ENCODE measurements at regions not wholly inside any gene's neighbourhood (a gene's known extent, or its start where the extent isn't known, plus 50 kb on each side); places are given as distances from the start of the nearest gene placed in this dataset.

DNA sequence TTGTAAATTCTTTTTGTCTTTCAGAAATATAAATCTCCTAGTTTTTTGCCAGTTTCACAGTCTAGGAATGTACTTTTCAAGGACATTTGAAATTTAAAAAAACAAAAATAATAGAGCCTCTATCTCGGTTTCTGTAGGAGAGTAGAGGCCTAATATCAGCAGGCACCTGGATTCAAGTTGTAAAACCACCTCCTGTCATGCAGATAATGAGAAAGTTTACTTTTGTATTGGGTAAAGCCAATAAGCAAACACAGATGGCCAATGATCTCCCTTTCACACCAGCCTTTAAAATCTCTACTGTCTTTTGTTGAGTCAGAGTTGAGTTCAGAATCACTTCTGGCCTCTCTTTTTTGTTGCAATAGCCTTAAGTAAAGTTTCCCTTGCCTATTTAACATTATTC is 1499.9 kb downstream of the PCDH18 start (continued):
- TF ChIP-seq, protein P1, sequence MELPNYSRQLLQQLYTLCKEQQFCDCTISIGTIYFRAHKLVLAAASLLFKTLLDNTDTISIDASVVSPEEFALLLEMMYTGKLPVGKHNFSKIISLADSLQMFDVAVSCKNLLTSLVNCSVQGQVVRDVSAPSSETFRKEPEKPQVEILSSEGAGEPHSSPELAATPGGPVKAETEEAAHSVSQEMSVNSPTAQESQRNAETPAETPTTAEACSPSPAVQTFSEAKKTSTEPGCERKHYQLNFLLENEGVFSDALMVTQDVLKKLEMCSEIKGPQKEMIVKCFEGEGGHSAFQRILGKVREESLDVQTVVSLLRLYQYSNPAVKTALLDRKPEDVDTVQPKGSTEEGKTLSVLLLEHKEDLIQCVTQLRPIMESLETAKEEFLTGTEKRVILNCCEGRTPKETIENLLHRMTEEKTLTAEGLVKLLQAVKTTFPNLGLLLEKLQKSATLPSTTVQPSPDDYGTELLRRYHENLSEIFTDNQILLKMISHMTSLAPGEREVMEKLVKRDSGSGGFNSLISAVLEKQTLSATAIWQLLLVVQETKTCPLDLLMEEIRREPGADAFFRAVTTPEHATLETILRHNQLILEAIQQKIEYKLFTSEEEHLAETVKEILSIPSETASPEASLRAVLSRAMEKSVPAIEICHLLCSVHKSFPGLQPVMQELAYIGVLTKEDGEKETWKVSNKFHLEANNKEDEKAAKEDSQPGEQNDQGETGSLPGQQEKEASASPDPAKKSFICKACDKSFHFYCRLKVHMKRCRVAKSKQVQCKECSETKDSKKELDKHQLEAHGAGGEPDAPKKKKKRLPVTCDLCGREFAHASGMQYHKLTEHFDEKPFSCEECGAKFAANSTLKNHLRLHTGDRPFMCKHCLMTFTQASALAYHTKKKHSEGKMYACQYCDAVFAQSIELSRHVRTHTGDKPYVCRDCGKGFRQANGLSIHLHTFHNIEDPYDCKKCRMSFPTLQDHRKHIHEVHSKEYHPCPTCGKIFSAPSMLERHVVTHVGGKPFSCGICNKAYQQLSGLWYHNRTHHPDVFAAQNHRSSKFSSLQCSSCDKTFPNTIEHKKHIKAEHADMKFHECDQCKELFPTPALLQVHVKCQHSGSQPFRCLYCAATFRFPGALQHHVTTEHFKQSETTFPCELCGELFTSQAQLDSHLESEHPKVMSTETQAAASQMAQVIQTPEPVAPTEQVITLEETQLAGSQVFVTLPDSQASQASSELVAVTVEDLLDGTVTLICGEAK (IDR thresholded peaks at IDR 0.05; ENCODE audit: borderline replicate concordance): no peak
- TF ChIP-seq, protein P2, sequence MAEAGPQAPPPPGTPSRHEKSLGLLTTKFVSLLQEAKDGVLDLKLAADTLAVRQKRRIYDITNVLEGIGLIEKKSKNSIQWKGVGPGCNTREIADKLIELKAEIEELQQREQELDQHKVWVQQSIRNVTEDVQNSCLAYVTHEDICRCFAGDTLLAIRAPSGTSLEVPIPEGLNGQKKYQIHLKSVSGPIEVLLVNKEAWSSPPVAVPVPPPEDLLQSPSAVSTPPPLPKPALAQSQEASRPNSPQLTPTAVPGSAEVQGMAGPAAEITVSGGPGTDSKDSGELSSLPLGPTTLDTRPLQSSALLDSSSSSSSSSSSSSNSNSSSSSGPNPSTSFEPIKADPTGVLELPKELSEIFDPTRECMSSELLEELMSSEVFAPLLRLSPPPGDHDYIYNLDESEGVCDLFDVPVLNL (IDR thresholded peaks at IDR 0.05; ENCODE audit: low read depth, low read length): no peak
- no peak for TF ChIP-seq E2F8 (IDR thresholded peaks at IDR 0.05; ENCODE audit: low read depth, partially characterized antibody)
- TF ChIP-seq PAX5 (IDR thresholded peaks at IDR 0.05; ENCODE audit: borderline replicate concordance, low read depth, low read length): no peak
- TF ChIP-seq, protein P3, sequence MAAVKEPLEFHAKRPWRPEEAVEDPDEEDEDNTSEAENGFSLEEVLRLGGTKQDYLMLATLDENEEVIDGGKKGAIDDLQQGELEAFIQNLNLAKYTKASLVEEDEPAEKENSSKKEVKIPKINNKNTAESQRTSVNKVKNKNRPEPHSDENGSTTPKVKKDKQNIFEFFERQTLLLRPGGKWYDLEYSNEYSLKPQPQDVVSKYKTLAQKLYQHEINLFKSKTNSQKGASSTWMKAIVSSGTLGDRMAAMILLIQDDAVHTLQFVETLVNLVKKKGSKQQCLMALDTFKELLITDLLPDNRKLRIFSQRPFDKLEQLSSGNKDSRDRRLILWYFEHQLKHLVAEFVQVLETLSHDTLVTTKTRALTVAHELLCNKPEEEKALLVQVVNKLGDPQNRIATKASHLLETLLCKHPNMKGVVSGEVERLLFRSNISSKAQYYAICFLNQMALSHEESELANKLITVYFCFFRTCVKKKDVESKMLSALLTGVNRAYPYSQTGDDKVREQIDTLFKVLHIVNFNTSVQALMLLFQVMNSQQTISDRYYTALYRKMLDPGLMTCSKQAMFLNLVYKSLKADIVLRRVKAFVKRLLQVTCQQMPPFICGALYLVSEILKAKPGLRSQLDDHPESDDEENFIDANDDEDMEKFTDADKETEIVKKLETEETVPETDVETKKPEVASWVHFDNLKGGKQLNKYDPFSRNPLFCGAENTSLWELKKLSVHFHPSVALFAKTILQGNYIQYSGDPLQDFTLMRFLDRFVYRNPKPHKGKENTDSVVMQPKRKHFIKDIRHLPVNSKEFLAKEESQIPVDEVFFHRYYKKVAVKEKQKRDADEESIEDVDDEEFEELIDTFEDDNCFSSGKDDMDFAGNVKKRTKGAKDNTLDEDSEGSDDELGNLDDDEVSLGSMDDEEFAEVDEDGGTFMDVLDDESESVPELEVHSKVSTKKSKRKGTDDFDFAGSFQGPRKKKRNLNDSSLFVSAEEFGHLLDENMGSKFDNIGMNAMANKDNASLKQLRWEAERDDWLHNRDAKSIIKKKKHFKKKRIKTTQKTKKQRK (IDR thresholded peaks at IDR 0.05; ENCODE audit: low read depth, low read length): no peak
